ENCODE measurements at regions not wholly inside any gene's neighbourhood (a gene's known extent, or its start where the extent isn't known, plus 50 kb on each side); places are given as distances from the start of the nearest gene placed in this dataset.

DNA sequence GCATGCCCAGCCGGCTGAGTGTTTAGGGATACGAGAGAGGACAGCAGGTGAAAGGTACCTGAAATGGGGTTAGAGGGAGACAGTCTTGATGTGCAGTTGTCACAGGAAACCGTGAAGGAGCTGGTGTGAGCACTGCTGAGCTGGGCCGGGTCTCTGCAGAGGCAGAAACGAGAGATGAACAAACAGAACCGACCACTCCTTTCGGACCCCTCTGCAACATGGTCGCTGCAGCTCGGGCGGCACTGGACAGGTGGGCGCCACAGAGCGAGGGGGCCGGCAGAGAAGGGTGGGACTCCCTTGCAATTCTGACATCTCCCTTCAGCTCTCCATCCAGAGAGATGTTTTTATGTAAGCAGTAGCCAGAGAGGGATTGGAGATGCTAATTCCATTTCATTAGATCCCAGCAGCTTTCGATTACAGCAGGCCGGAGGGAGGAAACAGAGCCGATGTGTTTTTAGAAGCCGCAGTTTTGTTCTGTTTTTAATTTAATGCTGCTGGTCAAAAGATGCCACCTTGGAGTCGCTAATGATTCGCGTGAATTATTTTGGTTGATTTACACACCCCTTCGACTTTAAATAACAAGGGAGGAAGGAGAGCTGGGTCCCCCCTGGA, 86.3 kb upstream of the RPL38 start:
- peaks cover under 1 to 36% of the 10 kb centered on the region in 2 donors for H3K27me3 Mint-ChIP-seq (ENCODE audit: low read depth in 2 of 2)
- Histone ChIP-seq H3K27ac (ENCODE audit: low read length) (no peak overlapping the region), H3K27me3 (ENCODE audit: control insufficient read depth, insufficient read depth, low read length) (no peaks in the 10 kb centered on the region), H3K36me3 (ENCODE audit: control insufficient read depth, insufficient read depth, low read length) (no peaks in the 10 kb centered on the region), H3K9me3 (ENCODE audit: control insufficient read depth, insufficient read depth, low read length) (peaks cover 4% of the 10 kb centered on the region), H3K4me3 (ENCODE audit: low read length) (no peak overlapping the region), H3K4me1 (ENCODE audit: control insufficient read depth, insufficient read depth, low read length) (no peaks in the 10 kb centered on the region)
- intact Hi-C loops (cut with micrococcal nuclease) = no loop called here
- 78% methylated on average over 20 of the region's 21 CpGs for WGBS (ENCODE audit: insufficient coverage)
- no peak for DNase-seq
- H3K27ac Mint-ChIP-seq = no peak overlapping the region
- TF ChIP-seq, protein P1, sequence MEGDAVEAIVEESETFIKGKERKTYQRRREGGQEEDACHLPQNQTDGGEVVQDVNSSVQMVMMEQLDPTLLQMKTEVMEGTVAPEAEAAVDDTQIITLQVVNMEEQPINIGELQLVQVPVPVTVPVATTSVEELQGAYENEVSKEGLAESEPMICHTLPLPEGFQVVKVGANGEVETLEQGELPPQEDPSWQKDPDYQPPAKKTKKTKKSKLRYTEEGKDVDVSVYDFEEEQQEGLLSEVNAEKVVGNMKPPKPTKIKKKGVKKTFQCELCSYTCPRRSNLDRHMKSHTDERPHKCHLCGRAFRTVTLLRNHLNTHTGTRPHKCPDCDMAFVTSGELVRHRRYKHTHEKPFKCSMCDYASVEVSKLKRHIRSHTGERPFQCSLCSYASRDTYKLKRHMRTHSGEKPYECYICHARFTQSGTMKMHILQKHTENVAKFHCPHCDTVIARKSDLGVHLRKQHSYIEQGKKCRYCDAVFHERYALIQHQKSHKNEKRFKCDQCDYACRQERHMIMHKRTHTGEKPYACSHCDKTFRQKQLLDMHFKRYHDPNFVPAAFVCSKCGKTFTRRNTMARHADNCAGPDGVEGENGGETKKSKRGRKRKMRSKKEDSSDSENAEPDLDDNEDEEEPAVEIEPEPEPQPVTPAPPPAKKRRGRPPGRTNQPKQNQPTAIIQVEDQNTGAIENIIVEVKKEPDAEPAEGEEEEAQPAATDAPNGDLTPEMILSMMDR (IDR thresholded peaks at IDR 0.05) = no peak
- H3K4me3 Mint-ChIP-seq = no peak overlapping the region
- no peaks in the 10 kb centered on the region for H3K4me1 Mint-ChIP-seq
- ATAC-seq = no peak
- no peaks in the 10 kb centered on the region for H3K9me3 Mint-ChIP-seq
- H3K36me3 Mint-ChIP-seq = no peaks in the 10 kb centered on the region

DNA sequence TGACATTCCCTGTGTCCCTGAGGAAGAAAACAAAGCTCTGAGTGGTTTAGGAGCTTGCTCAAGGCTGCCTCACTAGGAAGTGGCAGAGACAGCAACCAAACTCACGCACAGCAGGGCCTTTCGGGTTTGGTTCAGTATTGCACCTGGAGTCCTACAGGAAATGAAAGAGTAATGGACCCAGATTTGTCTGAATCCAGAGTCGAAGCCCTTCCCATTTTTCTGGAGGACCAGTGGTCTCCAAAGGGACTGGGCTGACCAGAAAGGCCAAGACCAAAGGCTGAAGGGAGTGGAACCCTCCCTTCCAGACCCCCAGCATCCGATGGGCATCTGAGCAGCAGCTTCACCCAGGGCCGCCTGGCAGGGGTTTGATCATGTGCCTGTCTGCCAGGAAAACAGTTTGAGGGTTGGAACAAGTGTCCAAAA, 85.5 kb upstream of the RPL38 start:
- H3K27me3 ChIP-seq (ENCODE audit: control insufficient read depth, insufficient read depth, low read length) = no peaks in the 10 kb centered on the region
- 75% methylated on average over 5 of the region's 5 CpGs for WGBS (ENCODE audit: insufficient coverage)
- ATAC-seq (no peak), DNase-seq (no peak)
- H3K27ac ChIP-seq (ENCODE audit: low read length) = no peak overlapping the region
- H3K4me3 Mint-ChIP-seq = no peak overlapping the region
- no peak overlapping the region for H3K27ac Mint-ChIP-seq
- H3K9me3 ChIP-seq (ENCODE audit: control insufficient read depth, insufficient read depth, low read length) = peaks cover 4% of the 10 kb centered on the region
- H3K4me1 ChIP-seq (ENCODE audit: control insufficient read depth, insufficient read depth, low read length) = no peaks in the 10 kb centered on the region
- H3K9me3 Mint-ChIP-seq = no peaks in the 10 kb centered on the region
- TF ChIP-seq, protein P1 (IDR thresholded peaks at IDR 0.05) = no peak
- no peaks in the 10 kb centered on the region for H3K4me1 Mint-ChIP-seq
- H3K36me3 Mint-ChIP-seq = no peaks in the 10 kb centered on the region
- no peaks in the 10 kb centered on the region for H3K36me3 ChIP-seq (ENCODE audit: control insufficient read depth, insufficient read depth, low read length)
- peaks cover 4 to 36% of the 10 kb centered on the region in 2 donors for H3K27me3 Mint-ChIP-seq (ENCODE audit: low read depth in 2 of 2)
- H3K4me3 ChIP-seq (ENCODE audit: low read length) = no peak overlapping the region
- intact Hi-C loops (cut with micrococcal nuclease) = no loop called here

DNA sequence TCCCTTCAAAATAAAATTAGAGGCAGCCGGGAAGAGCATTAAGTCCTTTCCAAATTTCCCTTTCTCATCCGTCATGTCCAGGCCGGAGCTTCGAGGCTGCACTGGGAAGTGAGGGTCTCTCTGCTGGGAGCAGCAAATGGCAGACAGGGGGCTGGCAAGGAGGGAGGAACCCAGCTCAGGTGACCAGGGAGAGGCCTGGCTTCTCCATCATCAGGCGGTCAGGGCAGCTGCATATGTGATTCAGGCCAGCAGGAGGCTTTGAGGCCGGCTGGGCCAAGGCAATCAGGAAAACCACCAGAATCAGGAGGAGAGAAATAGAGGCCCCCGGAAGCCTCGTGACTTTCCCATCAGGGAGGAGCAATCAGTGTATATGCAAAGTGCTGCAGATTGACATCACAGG, 85.0 kb upstream of the RPL38 start:
- Histone ChIP-seq H3K27me3 (ENCODE audit: control insufficient read depth, insufficient read depth, low read length) (no peaks in the 10 kb centered on the region), H3K27ac (ENCODE audit: low read length) (no peak overlapping the region), H3K9me3 (ENCODE audit: control insufficient read depth, insufficient read depth, low read length) (peaks cover 4% of the 10 kb centered on the region), H3K36me3 (ENCODE audit: control insufficient read depth, insufficient read depth, low read length) (no peaks in the 10 kb centered on the region), H3K4me1 (ENCODE audit: control insufficient read depth, insufficient read depth, low read length) (no peaks in the 10 kb centered on the region), H3K4me3 (ENCODE audit: low read length) (no peak overlapping the region)
- no peaks in the 10 kb centered on the region for H3K36me3 Mint-ChIP-seq
- no peak overlapping the region for H3K27ac Mint-ChIP-seq
- H3K4me3 Mint-ChIP-seq = no peak overlapping the region
- no peaks in the 10 kb centered on the region for H3K9me3 Mint-ChIP-seq
- H3K27me3 Mint-ChIP-seq (ENCODE audit: low read depth in 2 of 2) = peaks cover 7 to 36% of the 10 kb centered on the region in 2 donors
- 52% methylated on average over 8 of the region's 8 CpGs for WGBS (ENCODE audit: insufficient coverage)
- intact Hi-C loops (cut with micrococcal nuclease) = no loop called here
- TF ChIP-seq, protein P1 (IDR thresholded peaks at IDR 0.05) = no peak
- ATAC-seq (no peak), DNase-seq (no peak)
- H3K4me1 Mint-ChIP-seq = no peaks in the 10 kb centered on the region

DNA sequence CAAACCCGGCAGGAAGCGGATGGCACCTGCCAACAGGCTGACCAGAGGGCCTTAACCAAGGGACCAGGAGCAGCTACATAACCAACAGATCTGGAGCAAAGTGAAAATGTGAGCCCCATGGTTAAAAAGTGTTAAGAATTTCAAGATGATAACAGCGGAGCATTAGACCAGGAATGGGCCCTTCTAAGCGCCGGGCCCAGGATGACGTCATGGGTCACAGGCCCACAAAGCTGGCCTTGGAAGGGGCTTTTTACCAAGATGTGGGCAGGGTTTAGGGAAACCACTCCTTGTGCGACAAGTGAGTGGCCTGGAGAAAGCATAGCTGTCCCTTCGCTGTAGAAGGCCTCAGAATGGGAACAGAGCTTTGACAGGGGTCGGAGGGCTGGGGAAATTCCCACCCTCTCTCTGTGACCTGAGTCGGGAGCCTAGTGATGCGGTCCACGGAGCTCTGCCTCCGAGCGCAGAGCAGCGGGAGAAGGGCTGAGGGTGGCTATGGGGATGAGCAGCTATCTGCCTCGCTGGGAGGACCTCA, 84.4 kb upstream of the RPL38 start:
- 94% methylated on average over 16 of the region's 16 CpGs for WGBS (ENCODE audit: insufficient coverage)
- no peaks in the 10 kb centered on the region for H3K4me1 ChIP-seq (ENCODE audit: control insufficient read depth, insufficient read depth, low read length)
- no peak overlapping the region for H3K27ac Mint-ChIP-seq
- intact Hi-C loops (cut with micrococcal nuclease) = no loop called here
- no peak overlapping the region for H3K4me3 ChIP-seq (ENCODE audit: low read length)
- H3K27ac ChIP-seq (ENCODE audit: low read length) = no peak overlapping the region
- H3K36me3 Mint-ChIP-seq = no peaks in the 10 kb centered on the region
- H3K27me3 ChIP-seq (ENCODE audit: control insufficient read depth, insufficient read depth, low read length) = no peaks in the 10 kb centered on the region
- TF ChIP-seq, protein P1 (IDR thresholded peaks at IDR 0.05) = no peak
- no peaks in the 10 kb centered on the region for H3K4me1 Mint-ChIP-seq
- peaks cover 7 to 36% of the 10 kb centered on the region in 2 donors for H3K27me3 Mint-ChIP-seq (ENCODE audit: low read depth in 2 of 2)
- no peaks in the 10 kb centered on the region for H3K9me3 Mint-ChIP-seq
- DNase-seq (no peak), ATAC-seq (no peak)
- no peaks in the 10 kb centered on the region for H3K36me3 ChIP-seq (ENCODE audit: control insufficient read depth, insufficient read depth, low read length)
- H3K4me3 Mint-ChIP-seq = no peak overlapping the region
- H3K9me3 ChIP-seq (ENCODE audit: control insufficient read depth, insufficient read depth, low read length) = peaks cover 4% of the 10 kb centered on the region
